ENCODE measurements at regions not wholly inside any gene's neighbourhood (a gene's known extent, or its start where the extent isn't known, plus 50 kb on each side); places are given as distances from the start of the nearest gene placed in this dataset.

GRCh38 chr6:25219216-25219916 lies 59.8 kb upstream of the CARMIL1 start:
- TF ChIP-seq CTCF (IDR thresholded peaks at IDR 0.05) (no peak), POLR2A (IDR thresholded peaks at IDR 0.05) (no peak)
